ENCODE measurements at regions not wholly inside any gene's neighbourhood (a gene's known extent, or its start where the extent isn't known, plus 50 kb on each side); places are given as distances from the start of the nearest gene placed in this dataset.

DNA sequence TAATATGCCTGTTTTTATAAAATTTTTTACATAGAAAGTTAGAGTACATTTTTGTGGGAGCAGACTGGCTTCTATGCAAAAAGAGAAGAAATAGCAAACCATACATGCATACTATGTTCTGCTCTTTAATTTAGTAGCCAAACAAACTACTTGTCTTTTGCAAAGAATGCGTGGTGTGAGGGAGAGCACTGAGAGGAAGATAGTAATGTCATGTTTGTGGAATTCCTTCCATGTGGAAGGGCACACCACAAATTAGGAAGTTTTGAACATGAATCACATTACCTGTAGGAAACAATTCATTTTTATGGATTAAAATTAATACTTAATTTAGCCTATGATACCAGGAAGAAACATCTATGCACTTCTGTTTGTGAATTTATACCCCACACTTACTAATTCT, 1529.1 kb upstream of the ADGRL3 start:
- TF ChIP-seq, protein P1, sequence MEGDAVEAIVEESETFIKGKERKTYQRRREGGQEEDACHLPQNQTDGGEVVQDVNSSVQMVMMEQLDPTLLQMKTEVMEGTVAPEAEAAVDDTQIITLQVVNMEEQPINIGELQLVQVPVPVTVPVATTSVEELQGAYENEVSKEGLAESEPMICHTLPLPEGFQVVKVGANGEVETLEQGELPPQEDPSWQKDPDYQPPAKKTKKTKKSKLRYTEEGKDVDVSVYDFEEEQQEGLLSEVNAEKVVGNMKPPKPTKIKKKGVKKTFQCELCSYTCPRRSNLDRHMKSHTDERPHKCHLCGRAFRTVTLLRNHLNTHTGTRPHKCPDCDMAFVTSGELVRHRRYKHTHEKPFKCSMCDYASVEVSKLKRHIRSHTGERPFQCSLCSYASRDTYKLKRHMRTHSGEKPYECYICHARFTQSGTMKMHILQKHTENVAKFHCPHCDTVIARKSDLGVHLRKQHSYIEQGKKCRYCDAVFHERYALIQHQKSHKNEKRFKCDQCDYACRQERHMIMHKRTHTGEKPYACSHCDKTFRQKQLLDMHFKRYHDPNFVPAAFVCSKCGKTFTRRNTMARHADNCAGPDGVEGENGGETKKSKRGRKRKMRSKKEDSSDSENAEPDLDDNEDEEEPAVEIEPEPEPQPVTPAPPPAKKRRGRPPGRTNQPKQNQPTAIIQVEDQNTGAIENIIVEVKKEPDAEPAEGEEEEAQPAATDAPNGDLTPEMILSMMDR (conservative IDR thresholded peaks at IDR 0.05; ENCODE audit: low read depth, low read length) = no peak
- TF ChIP-seq EZH2 (IDR thresholded peaks at IDR 0.05; ENCODE audit: low read length, unreplicated experiment) (no peak), EZH2phosphoT487 (IDR thresholded peaks at IDR 0.05; ENCODE audit: borderline replicate concordance, low read length) (no peak)

All from PC-3 (cell line).